GM18858 (cell line): ENCODE measurements at regions not wholly inside any gene's neighbourhood (a gene's known extent, or its start where the extent isn't known, plus 50 kb on each side); places are given as distances from the start of the nearest gene placed in this dataset.
"Not testable (repeated sequence)": the region's sequence is repeated elsewhere in the genome, so short reads cannot be mapped to it uniquely, and the experiment has no call there.

ENCODE experiments used
- ATAC-seq: cut with Tn5 transposase; IDR thresholded peaks from one replicate; pipeline ENCODE4 v1.9.1; 2021; ENCODE audit not compliant: unreplicated experiment

GRCh38 chr6:164097551-164098398, 683.3 kb downstream of the QKI start:
- no peak for ATAC-seq

- ATAC-seq: no peak
Observed at GRCh38 chr6:164097056-164097455, 682.5 kb downstream of the QKI start.

- no peak for ATAC-seq
Observed at GRCh38 chr6:164095056-164095455, 680.5 kb downstream of the QKI start.

- no peak for ATAC-seq
Observed at GRCh38 chr6:164087870-164088269, 673.4 kb downstream of the QKI start.

- ATAC-seq: no peak
Observed at GRCh38 chr6:164087211-164087610, 672.7 kb downstream of the QKI start.

- ATAC-seq: no peak
Observed at GRCh38 chr6:164086076-164086887, 671.8 kb downstream of the QKI start.

- no peak for ATAC-seq
Observed at GRCh38 chr6:164085091-164086075, 670.9 kb downstream of the QKI start.

GRCh38 chr6:164079275-164079600, 664.7 kb downstream of the QKI start:
- no peak for ATAC-seq

GRCh38 chr6:164078532-164079274, 664.2 kb downstream of the QKI start:
- no peak for ATAC-seq

GRCh38 chr6:164076818-164077532, 662.5 kb downstream of the QKI start:
- not testable (repeated sequence) for ATAC-seq

GRCh38 chr6:164075981-164076615, 661.6 kb downstream of the QKI start:
- no peak for ATAC-seq

- no peak for ATAC-seq
Observed at GRCh38 chr6:164072240-164072666, 657.7 kb downstream of the QKI start.

GRCh38 chr6:164069350-164069990, 655.0 kb downstream of the QKI start:
- no peak for ATAC-seq

- ATAC-seq: no peak
Observed at GRCh38 chr6:164068527-164068926, 654.0 kb downstream of the QKI start.

- no peak for ATAC-seq
Observed at GRCh38 chr6:164066766-164067165, 652.2 kb downstream of the QKI start.

- no peak for ATAC-seq
Observed at GRCh38 chr6:164066335-164066734, 651.8 kb downstream of the QKI start.

- ATAC-seq: no peak
Observed at GRCh38 chr6:164063346-164063745, 648.8 kb downstream of the QKI start.

- ATAC-seq: no peak
Observed at GRCh38 chr6:164062872-164063271, 648.4 kb downstream of the QKI start.

GRCh38 chr6:164057876-164058275, 643.4 kb downstream of the QKI start:
- no peak for ATAC-seq
